HCT116 (cell line): ENCODE measurements at regions not wholly inside any gene's neighbourhood (a gene's known extent, or its start where the extent isn't known, plus 50 kb on each side); places are given as distances from the start of the nearest gene placed in this dataset.

Experiments
- EGR1 ChIP-seq: IDR thresholded peaks from 2 replicates; pipeline ENCODE4 v1.6.1; 2012; ENCODE audit warnings: low read depth
- ELF1 ChIP-seq: IDR thresholded peaks from 2 replicates; pipeline ENCODE4 v1.6.1; 2012; ENCODE audit warnings: low read depth, borderline replicate concordance
- JUND ChIP-seq: IDR thresholded peaks from 2 replicates; pipeline ENCODE4 v1.6.1; 2012
- POLR2A ChIP-seq: IDR thresholded peaks from 2 replicates; pipeline ENCODE4 v1.7.0; 2011; ENCODE audit warnings: borderline replicate concordance; ENCODE audit not compliant: insufficient read depth, insufficient read length; ENCODE audit errors: extremely low read depth
- POLR2AphosphoS5 ChIP-seq: IDR thresholded peaks from 2 replicates; pipeline ENCODE4 v1.6.1; 2011; ENCODE audit warnings: mild to moderate bottlenecking, low read depth, low read length, moderate library complexity
- SIN3A ChIP-seq: IDR thresholded peaks from 2 replicates; pipeline ENCODE4 v1.6.1; 2012; ENCODE audit warnings: low read depth
- TF ChIP-seq, protein P1 (sequence below), 3 experiments: fragments of 200-600 bp in 1 of 3; sonication (generic) in 1 of 3; IDR thresholded peaks in 2 of 3; conservative IDR thresholded peaks in 1 of 3; 2 replicates each; pipeline ENCODE4 v1.5.1; 2012 to 2017; ENCODE audit warnings: low read depth in 2 of 3, low read length in 2 of 3, antibody characterized with exemption in 1 of 3, borderline replicate concordance in 1 of 3, control low read depth in 1 of 3, mild to moderate bottlenecking in 1 of 3, mixed read lengths in 1 of 3, mixed run types in 1 of 3, moderate library complexity in 1 of 3; ENCODE audit not compliant: insufficient read depth in 1 of 3
- TF ChIP-seq, protein P2 (sequence below): IDR thresholded peaks from 2 replicates; pipeline ENCODE4 v1.6.1; 2012; ENCODE audit warnings: low read depth

DNA sequence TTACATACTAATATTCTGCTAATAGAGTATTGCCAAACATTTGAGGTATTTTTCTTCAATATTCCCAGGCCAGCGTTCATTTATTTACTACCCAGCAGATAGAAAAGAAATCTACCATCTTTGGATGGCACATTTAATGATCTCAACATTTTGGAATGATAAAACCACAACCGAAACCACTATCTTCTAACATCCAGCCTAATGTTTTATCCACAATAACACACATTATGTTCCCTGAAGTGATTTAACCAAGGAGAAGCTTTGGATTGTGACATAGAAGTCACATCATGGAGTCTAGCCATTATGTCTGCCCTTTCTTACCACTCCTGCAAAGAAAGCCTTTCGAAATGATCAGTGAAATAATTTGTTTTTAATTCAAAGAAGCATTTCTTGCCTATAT lies 497.1 kb upstream of the PLXNA2 start:
- TF ChIP-seq JUND (no peak), EGR1 (no peak), ELF1 (no peak), SIN3A (no peak), POLR2A (no peak), POLR2AphosphoS5 (no peak)
- TF ChIP-seq, protein P1, sequence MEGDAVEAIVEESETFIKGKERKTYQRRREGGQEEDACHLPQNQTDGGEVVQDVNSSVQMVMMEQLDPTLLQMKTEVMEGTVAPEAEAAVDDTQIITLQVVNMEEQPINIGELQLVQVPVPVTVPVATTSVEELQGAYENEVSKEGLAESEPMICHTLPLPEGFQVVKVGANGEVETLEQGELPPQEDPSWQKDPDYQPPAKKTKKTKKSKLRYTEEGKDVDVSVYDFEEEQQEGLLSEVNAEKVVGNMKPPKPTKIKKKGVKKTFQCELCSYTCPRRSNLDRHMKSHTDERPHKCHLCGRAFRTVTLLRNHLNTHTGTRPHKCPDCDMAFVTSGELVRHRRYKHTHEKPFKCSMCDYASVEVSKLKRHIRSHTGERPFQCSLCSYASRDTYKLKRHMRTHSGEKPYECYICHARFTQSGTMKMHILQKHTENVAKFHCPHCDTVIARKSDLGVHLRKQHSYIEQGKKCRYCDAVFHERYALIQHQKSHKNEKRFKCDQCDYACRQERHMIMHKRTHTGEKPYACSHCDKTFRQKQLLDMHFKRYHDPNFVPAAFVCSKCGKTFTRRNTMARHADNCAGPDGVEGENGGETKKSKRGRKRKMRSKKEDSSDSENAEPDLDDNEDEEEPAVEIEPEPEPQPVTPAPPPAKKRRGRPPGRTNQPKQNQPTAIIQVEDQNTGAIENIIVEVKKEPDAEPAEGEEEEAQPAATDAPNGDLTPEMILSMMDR (IDR thresholded peaks at IDR 0.05 in 2 of 3, conservative IDR thresholded peaks at IDR 0.05 in 1 of 3; ENCODE audit: borderline replicate concordance in 1 of 3, insufficient read depth in 1 of 3, low read depth in 2 of 3, low read length in 2 of 3) = no peak
- TF ChIP-seq, protein P2, sequence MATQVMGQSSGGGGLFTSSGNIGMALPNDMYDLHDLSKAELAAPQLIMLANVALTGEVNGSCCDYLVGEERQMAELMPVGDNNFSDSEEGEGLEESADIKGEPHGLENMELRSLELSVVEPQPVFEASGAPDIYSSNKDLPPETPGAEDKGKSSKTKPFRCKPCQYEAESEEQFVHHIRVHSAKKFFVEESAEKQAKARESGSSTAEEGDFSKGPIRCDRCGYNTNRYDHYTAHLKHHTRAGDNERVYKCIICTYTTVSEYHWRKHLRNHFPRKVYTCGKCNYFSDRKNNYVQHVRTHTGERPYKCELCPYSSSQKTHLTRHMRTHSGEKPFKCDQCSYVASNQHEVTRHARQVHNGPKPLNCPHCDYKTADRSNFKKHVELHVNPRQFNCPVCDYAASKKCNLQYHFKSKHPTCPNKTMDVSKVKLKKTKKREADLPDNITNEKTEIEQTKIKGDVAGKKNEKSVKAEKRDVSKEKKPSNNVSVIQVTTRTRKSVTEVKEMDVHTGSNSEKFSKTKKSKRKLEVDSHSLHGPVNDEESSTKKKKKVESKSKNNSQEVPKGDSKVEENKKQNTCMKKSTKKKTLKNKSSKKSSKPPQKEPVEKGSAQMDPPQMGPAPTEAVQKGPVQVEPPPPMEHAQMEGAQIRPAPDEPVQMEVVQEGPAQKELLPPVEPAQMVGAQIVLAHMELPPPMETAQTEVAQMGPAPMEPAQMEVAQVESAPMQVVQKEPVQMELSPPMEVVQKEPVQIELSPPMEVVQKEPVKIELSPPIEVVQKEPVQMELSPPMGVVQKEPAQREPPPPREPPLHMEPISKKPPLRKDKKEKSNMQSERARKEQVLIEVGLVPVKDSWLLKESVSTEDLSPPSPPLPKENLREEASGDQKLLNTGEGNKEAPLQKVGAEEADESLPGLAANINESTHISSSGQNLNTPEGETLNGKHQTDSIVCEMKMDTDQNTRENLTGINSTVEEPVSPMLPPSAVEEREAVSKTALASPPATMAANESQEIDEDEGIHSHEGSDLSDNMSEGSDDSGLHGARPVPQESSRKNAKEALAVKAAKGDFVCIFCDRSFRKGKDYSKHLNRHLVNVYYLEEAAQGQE = no peak
